DMS114 treated with DMSO at 0.1 percent for 48 hours (cell line): ENCODE measurements at regions not wholly inside any gene's neighbourhood (a gene's known extent, or its start where the extent isn't known, plus 50 kb on each side); places are given as distances from the start of the nearest gene placed in this dataset.

Experiments used
- DNase-seq: peaks from one replicate; lab custom pipeline; 2025; ENCODE audit not compliant: unreplicated experiment; lab: John Stamatoyannopoulos, UW

GRCh38 chr1:14034506-14034905 lies 334.5 kb downstream of the PRDM2 start:
- no peak for DNase-seq

- DNase-seq, result no peak
Measured at GRCh38 chr1:14037101-14037847, 337.3 kb downstream of the PRDM2 start.

GRCh38 chr1:14039582-14040430 lies 339.8 kb downstream of the PRDM2 start:
- no peak for DNase-seq

GRCh38 chr1:14049965-14050364 lies 350.0 kb downstream of the PRDM2 start:
- no peak for DNase-seq

- DNase-seq, result no peak
Measured at GRCh38 chr1:14055442-14056223, 355.6 kb downstream of the PRDM2 start.

GRCh38 chr1:14057640-14058039 lies 357.7 kb downstream of the PRDM2 start:
- no peak for DNase-seq

- DNase-seq, result no peak
Measured at GRCh38 chr1:14061204-14061603, 361.2 kb downstream of the PRDM2 start.

GRCh38 chr1:14061722-14062121 lies 361.7 kb downstream of the PRDM2 start:
- DNase-seq, result no peak

- no peak for DNase-seq
Measured at GRCh38 chr1:14062669-14063068, 362.7 kb downstream of the PRDM2 start.

- DNase-seq, result no peak
Measured at GRCh38 chr1:14064649-14065442, 364.9 kb downstream of the PRDM2 start.

- no peak for DNase-seq
Measured at GRCh38 chr1:14065486-14065885, 365.5 kb downstream of the PRDM2 start.

GRCh38 chr1:14067036-14067435 lies 367.0 kb downstream of the PRDM2 start:
- DNase-seq, result no peak

- DNase-seq, result no peak
Measured at GRCh38 chr1:14067711-14068110, 367.7 kb downstream of the PRDM2 start.

- DNase-seq, result no peak
Measured at GRCh38 chr1:14071581-14071980, 371.6 kb downstream of the PRDM2 start.

- DNase-seq, result no peak
Measured at GRCh38 chr1:14080653-14081052, 380.7 kb downstream of the PRDM2 start.

GRCh38 chr1:14082331-14082730 lies 382.3 kb downstream of the PRDM2 start:
- no peak for DNase-seq

- DNase-seq, result no peak
Measured at GRCh38 chr1:14083277-14083676, 383.3 kb downstream of the PRDM2 start.

- no peak for DNase-seq
Measured at GRCh38 chr1:14083706-14084105, 383.7 kb downstream of the PRDM2 start.

GRCh38 chr1:14090062-14090461 lies 390.1 kb downstream of the PRDM2 start:
- no peak for DNase-seq

GRCh38 chr1:14090531-14090930 lies 390.5 kb downstream of the PRDM2 start:
- DNase-seq, result no peak
